Epithelial cell of prostate (primary cell): ENCODE measurements at regions not wholly inside any gene's neighbourhood (a gene's known extent, or its start where the extent isn't known, plus 50 kb on each side); places are given as distances from the start of the nearest gene placed in this dataset.
A peak's percentile ranks its signal among the peaks of the same experiment; 100 is the strongest.

Experiments
- DNase-seq: peaks from one replicate; pipeline ENCODE4 v3.0.0-alpha.2; 2011; ENCODE audit warnings: low read depth, low spot score
- H3K27ac ChIP-seq: fragments of 450-650 bp; 2 replicates; pipeline ENCODE4 v1.5.1; 2017; ENCODE audit warnings: mild to moderate bottlenecking

- H3K27ac ChIP-seq, result no peak overlapping the region
- DNase-seq, result no peak
Observed at GRCh38 chr14:87155856-87156488, 837.0 kb downstream of the GALC start.

- H3K27ac ChIP-seq, result no peak overlapping the region
- DNase-seq, result no peak
Observed at GRCh38 chr14:87153901-87154300, 839.1 kb downstream of the GALC start.

GRCh38 chr14:87153391-87153790 is 839.6 kb downstream of the GALC start:
- H3K27ac ChIP-seq, result no peak overlapping the region

GRCh38 chr14:87152693-87153092 is 840.3 kb downstream of the GALC start:
- no peak for DNase-seq
- no peak overlapping the region for H3K27ac ChIP-seq

More at GRCh38 chr14:87153391-87153790, 839.6 kb downstream of the GALC start:
- DNase-seq, result no peak

GRCh38 chr14:87149583-87150354 is 843.2 kb downstream of the GALC start:
- H3K27ac ChIP-seq, result no peak overlapping the region

GRCh38 chr14:87148655-87149054 is 844.3 kb downstream of the GALC start:
- no peak overlapping the region for H3K27ac ChIP-seq
- no peak for DNase-seq

More at GRCh38 chr14:87149583-87150354, 843.2 kb downstream of the GALC start:
- no peak for DNase-seq

- DNase-seq, result no peak
- no peak overlapping the region for H3K27ac ChIP-seq
Observed at GRCh38 chr14:87142551-87143211, 850.3 kb downstream of the GALC start.

- DNase-seq, result no peak
- no peak overlapping the region for H3K27ac ChIP-seq
Observed at GRCh38 chr14:87141801-87142200, 851.2 kb downstream of the GALC start.

- no peak for DNase-seq
- no peak overlapping the region for H3K27ac ChIP-seq
Observed at GRCh38 chr14:87139299-87139698, 853.7 kb downstream of the GALC start.

- H3K27ac ChIP-seq, result peak overlapping the region; percentile 87
- peak; percentile 97 for DNase-seq
Observed at GRCh38 chr14:87133073-87133801, 859.7 kb downstream of the GALC start.

GRCh38 chr14:87131879-87132278 is 861.1 kb downstream of the GALC start:
- H3K27ac ChIP-seq, result peak overlapping the region; percentile 87

GRCh38 chr14:87122166-87122565 is 870.8 kb downstream of the GALC start:
- no peak for DNase-seq
- H3K27ac ChIP-seq, result no peak overlapping the region

More at GRCh38 chr14:87131879-87132278, 861.1 kb downstream of the GALC start:
- peak; percentile 91 for DNase-seq

GRCh38 chr14:87121716-87122115 is 871.3 kb downstream of the GALC start:
- no peak overlapping the region for H3K27ac ChIP-seq

GRCh38 chr14:87115234-87115633 is 877.7 kb downstream of the GALC start:
- H3K27ac ChIP-seq, result no peak overlapping the region
- no peak for DNase-seq

More at GRCh38 chr14:87121716-87122115, 871.3 kb downstream of the GALC start:
- no peak for DNase-seq

GRCh38 chr14:87113286-87113685 is 879.7 kb downstream of the GALC start:
- no peak for DNase-seq
- no peak overlapping the region for H3K27ac ChIP-seq

GRCh38 chr14:87111741-87112140 is 881.2 kb downstream of the GALC start:
- no peak for DNase-seq
- no peak overlapping the region for H3K27ac ChIP-seq

- H3K27ac ChIP-seq, result no peak overlapping the region
- DNase-seq, result no peak
Observed at GRCh38 chr14:87111126-87111525, 881.9 kb downstream of the GALC start.

- no peak overlapping the region for H3K27ac ChIP-seq
- DNase-seq, result no peak
Observed at GRCh38 chr14:87109271-87109670, 883.7 kb downstream of the GALC start.

GRCh38 chr14:87108726-87109125 is 884.3 kb downstream of the GALC start:
- H3K27ac ChIP-seq, result no peak overlapping the region
- DNase-seq, result no peak

GRCh38 chr14:87102811-87103378 is 890.1 kb downstream of the GALC start:
- H3K27ac ChIP-seq, result peak overlapping the region; percentile 36
- no peak for DNase-seq
